ENCODE measurements at regions not wholly inside any gene's neighbourhood (a gene's known extent, or its start where the extent isn't known, plus 50 kb on each side); places are given as distances from the start of the nearest gene placed in this dataset.

- H3K4me1 ChIP-seq = no peaks in the 10 kb centered on the region
- peaks cover 6% of the 10 kb centered on the region for H3K4me1 Mint-ChIP-seq (ENCODE audit: low read depth, unreplicated experiment)
- intact Hi-C loops (cut with micrococcal nuclease; ENCODE audit: unreplicated experiment) = no loop called here
Measured at GRCh38 chr10:4075443-4075842, 290.4 kb upstream of the KLF6 start.

GRCh38 chr10:4074545-4075407, 289.8 kb upstream of the KLF6 start:
- Histone ChIP-seq H3K27me3 (replicated peaks; ENCODE audit: control insufficient read depth, insufficient read depth, low read length) (no peaks in the 10 kb centered on the region), H3K36me3 (ENCODE audit: control insufficient read depth, insufficient read depth, low read length) (no peaks in the 10 kb centered on the region), H3K4me3 (ENCODE audit: low read depth, low read length) (no peak overlapping the region), H3K4me1 (no peaks in the 10 kb centered on the region), H3K9me3 (no peaks in the 10 kb centered on the region)
- intact Hi-C loops (cut with micrococcal nuclease; ENCODE audit: unreplicated experiment) = no loop called here
- BruUV-seq (replicated peaks) = no TSS peak
- no peak for DNase-seq
- POLR2A ChIA-PET = no interaction called here
- CTCF ChIA-PET = interaction anchor here (0.7 kb wide), 1 partner anchor 33 kb away, joined by 4 read pairs; no protein-coding TSS in a partner anchor
- peaks cover 6% of the 10 kb centered on the region for H3K4me1 Mint-ChIP-seq (ENCODE audit: low read depth, unreplicated experiment)
- H3K36me3 Mint-ChIP-seq (ENCODE audit: insufficient read depth, unreplicated experiment) = no peaks in the 10 kb centered on the region
- TF ChIP-seq CTCF (IDR thresholded peaks at IDR 0.05; ENCODE audit: insufficient read depth in 1 of 2, low read depth in 1 of 2, low read length in 1 of 2, severe bottlenecking in 1 of 2, unreplicated experiment in 1 of 2) = no peak
- H3K27me3 Mint-ChIP-seq (ENCODE audit: insufficient read depth, unreplicated experiment) = peaks cover 3% of the 10 kb centered on the region
- H3K4me3 Mint-ChIP-seq (ENCODE audit: unreplicated experiment) = no peak overlapping the region
- no peaks in the 10 kb centered on the region for H3K9me3 Mint-ChIP-seq (ENCODE audit: unreplicated experiment)
- no peak overlapping the region for H3K27ac Mint-ChIP-seq (ENCODE audit: unreplicated experiment)

More at GRCh38 chr10:4075443-4075842, 290.4 kb upstream of the KLF6 start:
- BruUV-seq (replicated peaks) = no TSS peak
- Mint-ChIP-seq H3K36me3 (ENCODE audit: insufficient read depth, unreplicated experiment) (no peaks in the 10 kb centered on the region), H3K4me3 (ENCODE audit: unreplicated experiment) (no peak overlapping the region), H3K27me3 (ENCODE audit: insufficient read depth, unreplicated experiment) (peaks cover 3% of the 10 kb centered on the region), H3K9me3 (ENCODE audit: unreplicated experiment) (no peaks in the 10 kb centered on the region), H3K27ac (ENCODE audit: unreplicated experiment) (no peak overlapping the region)
- no peaks in the 10 kb centered on the region for H3K36me3 ChIP-seq (ENCODE audit: control insufficient read depth, insufficient read depth, low read length)
- H3K9me3 ChIP-seq = no peaks in the 10 kb centered on the region
- no peak for TF ChIP-seq CTCF (IDR thresholded peaks at IDR 0.05; ENCODE audit: insufficient read depth in 1 of 2, low read depth in 1 of 2, low read length in 1 of 2, severe bottlenecking in 1 of 2, unreplicated experiment in 1 of 2)
- ChIA-PET CTCF (no interaction called here), POLR2A (no interaction called here)
- no peaks in the 10 kb centered on the region for H3K27me3 ChIP-seq (replicated peaks; ENCODE audit: control insufficient read depth, insufficient read depth, low read length)
- no peak for DNase-seq
- H3K4me3 ChIP-seq (ENCODE audit: low read depth, low read length) = no peak overlapping the region

GRCh38 chr10:4073912-4074311, 288.9 kb upstream of the KLF6 start:
- BruUV-seq (replicated peaks) = no TSS peak
- no peaks in the 10 kb centered on the region for H3K36me3 Mint-ChIP-seq (ENCODE audit: insufficient read depth, unreplicated experiment)

More at GRCh38 chr10:4073912-4074311, 288.9 kb upstream of the KLF6 start:
- no peak overlapping the region for H3K4me3 Mint-ChIP-seq (ENCODE audit: unreplicated experiment)
- Histone ChIP-seq H3K4me3 (ENCODE audit: low read depth, low read length) (no peak overlapping the region), H3K27me3 (replicated peaks; ENCODE audit: control insufficient read depth, insufficient read depth, low read length) (no peaks in the 10 kb centered on the region), H3K9me3 (no peaks in the 10 kb centered on the region), H3K4me1 (no peaks in the 10 kb centered on the region), H3K36me3 (ENCODE audit: control insufficient read depth, insufficient read depth, low read length) (no peaks in the 10 kb centered on the region)
- H3K27me3 Mint-ChIP-seq (ENCODE audit: insufficient read depth, unreplicated experiment) = peaks cover 3% of the 10 kb centered on the region
- POLR2A ChIA-PET = no interaction called here
- H3K4me1 Mint-ChIP-seq (ENCODE audit: low read depth, unreplicated experiment) = peaks cover 6% of the 10 kb centered on the region
- intact Hi-C loops (cut with micrococcal nuclease; ENCODE audit: unreplicated experiment) = no loop called here
- no peak for DNase-seq
- CTCF ChIA-PET = interaction anchor here (0.7 kb wide), 1 partner anchor 32 kb away, joined by 4 read pairs; no protein-coding TSS in a partner anchor
- H3K9me3 Mint-ChIP-seq (ENCODE audit: unreplicated experiment) = no peaks in the 10 kb centered on the region
- no peak for TF ChIP-seq CTCF (IDR thresholded peaks at IDR 0.05; ENCODE audit: insufficient read depth in 1 of 2, low read depth in 1 of 2, low read length in 1 of 2, severe bottlenecking in 1 of 2, unreplicated experiment in 1 of 2)
- no peak overlapping the region for H3K27ac Mint-ChIP-seq (ENCODE audit: unreplicated experiment)
